Lower leg skin (tissue), 4 donors: ENCODE measurements at regions not wholly inside any gene's neighbourhood (a gene's known extent, or its start where the extent isn't known, plus 50 kb on each side); places are given as distances from the start of the nearest gene placed in this dataset.

ENCODE experiments used
- DNase-seq, 2 donors: peaks; one replicate each; pipeline ENCODE4 v3.0.0-alpha.2; 2019; ENCODE audit warnings: low spot score in 2 of 2
- H3K4me3 ChIP-seq: fragments of 200-600 bp; sonication (generic); 2 replicates; pipeline ENCODE4 v1.5.1; 2017; ENCODE audit warnings: mild to moderate bottlenecking, low read depth; ENCODE audit not compliant: poor library complexity, severe bottlenecking
- POLR2A ChIP-seq, 2 donors: fragments of 450-650 bp; IDR thresholded peaks; one replicate each; pipeline ENCODE4 v1.6.1; 2016 to 2017; ENCODE audit warnings: antibody characterized with exemption in 2 of 2, mild to moderate bottlenecking in 1 of 2, moderate library complexity in 1 of 2
- WGBS, 2 donors: methylation state at CpG; one replicate each; pipeline ENCODE4 v1.1.5; 2018; 5-methylcytosine and 5-hydroxymethylcytosine counted together
- intact Hi-C: fragments of 100-400 bp; cut with DNase I; formaldehyde crosslinking; loops from one replicate; pipeline ENCODE4 v1.15.0; 2023; ENCODE audit warnings: low total_unique reads
- TF ChIP-seq, protein P1 (sequence below), 3 donors: fragments of 450-650 bp; IDR thresholded peaks; one replicate each; pipeline ENCODE4 v1.5.1; 2016; ENCODE audit warnings: antibody characterized with exemption in 3 of 3, mild to moderate bottlenecking in 3 of 3, moderate library complexity in 2 of 3

DNA sequence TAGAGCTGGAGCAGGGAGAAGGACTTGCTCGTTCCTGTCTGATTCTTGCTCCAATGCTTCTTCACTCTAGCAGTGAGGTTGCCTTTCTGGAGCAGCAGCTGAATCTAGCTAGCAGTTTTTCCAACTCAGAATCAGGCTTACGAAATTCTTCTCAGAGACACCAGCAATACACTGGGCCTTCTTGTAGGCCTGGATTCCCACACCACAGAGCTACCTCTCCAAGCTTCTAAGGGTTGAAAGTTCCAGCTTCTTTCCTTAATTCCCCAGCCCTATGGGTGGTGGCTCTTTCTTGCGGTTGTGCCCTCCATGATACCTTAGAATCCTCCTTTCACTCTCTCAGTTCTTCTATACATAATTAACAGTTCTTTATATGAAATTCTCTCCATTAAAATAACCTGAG, 586.6 kb downstream of the INHBA start:
- H3K4me3 ChIP-seq: no peak overlapping the region
- intact Hi-C loops: no loop called here
- 83 to 94% methylated on average over 3 of the region's 3 CpGs for WGBS, 2 donors
- TF ChIP-seq POLR2A (IDR thresholded peaks at IDR 0.05): no peak
- TF ChIP-seq, protein P1, sequence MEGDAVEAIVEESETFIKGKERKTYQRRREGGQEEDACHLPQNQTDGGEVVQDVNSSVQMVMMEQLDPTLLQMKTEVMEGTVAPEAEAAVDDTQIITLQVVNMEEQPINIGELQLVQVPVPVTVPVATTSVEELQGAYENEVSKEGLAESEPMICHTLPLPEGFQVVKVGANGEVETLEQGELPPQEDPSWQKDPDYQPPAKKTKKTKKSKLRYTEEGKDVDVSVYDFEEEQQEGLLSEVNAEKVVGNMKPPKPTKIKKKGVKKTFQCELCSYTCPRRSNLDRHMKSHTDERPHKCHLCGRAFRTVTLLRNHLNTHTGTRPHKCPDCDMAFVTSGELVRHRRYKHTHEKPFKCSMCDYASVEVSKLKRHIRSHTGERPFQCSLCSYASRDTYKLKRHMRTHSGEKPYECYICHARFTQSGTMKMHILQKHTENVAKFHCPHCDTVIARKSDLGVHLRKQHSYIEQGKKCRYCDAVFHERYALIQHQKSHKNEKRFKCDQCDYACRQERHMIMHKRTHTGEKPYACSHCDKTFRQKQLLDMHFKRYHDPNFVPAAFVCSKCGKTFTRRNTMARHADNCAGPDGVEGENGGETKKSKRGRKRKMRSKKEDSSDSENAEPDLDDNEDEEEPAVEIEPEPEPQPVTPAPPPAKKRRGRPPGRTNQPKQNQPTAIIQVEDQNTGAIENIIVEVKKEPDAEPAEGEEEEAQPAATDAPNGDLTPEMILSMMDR (IDR thresholded peaks at IDR 0.05): no peak
- no peak for DNase-seq

DNA sequence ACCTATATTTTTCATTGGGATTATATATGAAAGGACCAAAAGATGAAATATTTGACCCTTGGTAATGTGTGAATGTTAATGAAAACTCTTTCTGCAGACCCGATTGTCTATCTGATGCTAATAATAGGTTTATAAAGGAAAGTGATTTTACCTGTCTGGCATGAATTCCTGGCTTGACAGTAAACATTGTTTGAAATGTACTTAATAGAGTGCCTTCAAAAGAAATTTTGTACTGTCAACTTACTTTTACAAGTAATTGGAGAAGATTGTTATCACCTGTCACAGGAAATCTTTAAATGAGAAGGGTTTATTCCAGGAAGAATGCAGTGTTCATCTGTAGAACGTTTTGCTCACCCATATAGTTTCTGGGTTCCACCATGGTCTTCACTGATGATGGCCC, 588.2 kb downstream of the INHBA start:
- H3K4me3 ChIP-seq: no peak overlapping the region
- whole genome bisulfite sequencing, 2 donors: 44 to 54% methylated on average over 2 of the region's 2 CpGs
- no peak for DNase-seq
- intact Hi-C loops: no loop called here
- TF ChIP-seq, protein P1 (IDR thresholded peaks at IDR 0.05): no peak
- no peak for TF ChIP-seq POLR2A (IDR thresholded peaks at IDR 0.05)

GRCh38 chr7:41114131-41114530, 588.8 kb downstream of the INHBA start:
- WGBS, 2 donors: 56 to 57% methylated on average over 1 of the region's 1 CpG
- no peak for TF ChIP-seq POLR2A (IDR thresholded peaks at IDR 0.05)
- intact Hi-C loops: no loop called here
- no peak for DNase-seq
- no peak overlapping the region for H3K4me3 ChIP-seq

- no peak overlapping the region for H3K4me3 ChIP-seq
- no peak for DNase-seq
- intact Hi-C loops: no loop called here
- TF ChIP-seq, protein P1 (IDR thresholded peaks at IDR 0.05): no peak
- TF ChIP-seq POLR2A (IDR thresholded peaks at IDR 0.05): no peak
These were observed 589.2 kb downstream of the INHBA start for GRCh38 chr7:41113719-41114118.

DNA sequence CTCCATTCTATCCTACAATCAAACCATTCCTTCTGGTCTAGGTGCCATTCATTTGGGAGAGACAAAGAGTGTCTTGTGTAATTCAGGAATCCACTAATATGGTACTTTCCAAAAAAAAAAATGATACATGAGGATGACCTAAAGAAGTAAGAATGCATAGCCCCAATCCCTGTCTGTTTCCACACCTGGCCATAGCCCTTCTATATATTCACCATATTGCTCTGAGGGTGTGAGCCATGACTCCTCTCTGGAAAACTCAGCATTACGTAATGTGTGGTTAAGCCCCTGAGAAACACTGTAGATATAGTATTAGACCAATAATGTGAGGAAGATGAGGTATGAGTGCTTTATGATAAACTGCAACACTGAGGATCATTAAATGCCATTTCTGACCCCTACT, 592.7 kb downstream of the INHBA start:
- TF ChIP-seq, protein P1 (IDR thresholded peaks at IDR 0.05): no peak
- no peak for TF ChIP-seq POLR2A (IDR thresholded peaks at IDR 0.05)
- WGBS, 2 donors: 91 to 100% methylated on average over 1 of the region's 1 CpG
- H3K4me3 ChIP-seq: no peak overlapping the region
- no peak for DNase-seq
- intact Hi-C loops: no loop called here

- DNase-seq: no peak
- TF ChIP-seq, protein P1 (IDR thresholded peaks at IDR 0.05): no peak
- no peak for TF ChIP-seq POLR2A (IDR thresholded peaks at IDR 0.05)
- no peak overlapping the region for H3K4me3 ChIP-seq
- intact Hi-C loops: no loop called here
These were observed 594.1 kb downstream of the INHBA start for GRCh38 chr7:41108821-41109220.
